Osteoblast (primary cell): ENCODE measurements at regions not wholly inside any gene's neighbourhood (a gene's known extent, or its start where the extent isn't known, plus 50 kb on each side); places are given as distances from the start of the nearest gene placed in this dataset.

Experiments used
- DNase-seq: peaks from one replicate; pipeline ENCODE4 v3.0.0; 2011; ENCODE audit warnings: low spot score, mixed read lengths; ENCODE audit not compliant: insufficient read length; ENCODE audit errors: missing footprints
- H2AFZ ChIP-seq: 2 replicates; pipeline ENCODE4 v1.6.0; 2011; ENCODE audit warnings: mild to moderate bottlenecking, low read length
- H3K27ac ChIP-seq: 2 replicates; pipeline ENCODE4 v1.5.1; 2011; ENCODE audit warnings: mild to moderate bottlenecking, low read depth, low read length, moderate library complexity
- H3K27me3 ChIP-seq: 2 replicates; pipeline ENCODE4 v1.6.0; 2012; ENCODE audit warnings: mild to moderate bottlenecking, control low read depth, inconsistent platforms, low read length, moderate library complexity; ENCODE audit not compliant: insufficient read depth
- H3K36me3 ChIP-seq: 2 replicates; pipeline ENCODE4 v1.5.1; 2011; ENCODE audit warnings: mild to moderate bottlenecking, low read length, control low read depth, moderate library complexity; ENCODE audit not compliant: insufficient read depth
- H3K4me1 ChIP-seq: 2 replicates; pipeline ENCODE4 v1.5.1; 2011; ENCODE audit warnings: mild to moderate bottlenecking, low read length, control low read depth, moderate library complexity; ENCODE audit not compliant: insufficient read depth
- H3K4me2 ChIP-seq: 2 replicates; pipeline ENCODE4 v1.6.0; 2011; ENCODE audit warnings: mild to moderate bottlenecking, low read length; ENCODE audit not compliant: insufficient read depth
- H3K4me3 ChIP-seq: fragments of 200-600 bp; sonication (generic); 3 replicates; pipeline ENCODE4 v1.5.1; 2012; ENCODE audit warnings: mild to moderate bottlenecking, low read length, inconsistent platforms; ENCODE audit not compliant: insufficient read depth
- H3K79me2 ChIP-seq: 2 replicates; pipeline ENCODE4 v1.6.0; 2012; ENCODE audit warnings: mild to moderate bottlenecking, low read length, control low read depth, inconsistent platforms; ENCODE audit not compliant: insufficient read depth
- H3K9me3 ChIP-seq: 2 replicates; pipeline ENCODE4 v1.5.1; 2011; ENCODE audit warnings: low read depth, low read length, control low read depth
- H4K20me1 ChIP-seq: 2 replicates; pipeline ENCODE4 v1.6.0; 2012; ENCODE audit warnings: mild to moderate bottlenecking, low read length, control low read depth; ENCODE audit not compliant: insufficient read depth
- TF ChIP-seq, protein P1 (sequence below): IDR thresholded peaks from 2 replicates; pipeline ENCODE4 v1.5.1; 2011; ENCODE audit warnings: mild to moderate bottlenecking, low read depth, low read length, moderate library complexity; ENCODE audit errors: extremely low read depth

DNA sequence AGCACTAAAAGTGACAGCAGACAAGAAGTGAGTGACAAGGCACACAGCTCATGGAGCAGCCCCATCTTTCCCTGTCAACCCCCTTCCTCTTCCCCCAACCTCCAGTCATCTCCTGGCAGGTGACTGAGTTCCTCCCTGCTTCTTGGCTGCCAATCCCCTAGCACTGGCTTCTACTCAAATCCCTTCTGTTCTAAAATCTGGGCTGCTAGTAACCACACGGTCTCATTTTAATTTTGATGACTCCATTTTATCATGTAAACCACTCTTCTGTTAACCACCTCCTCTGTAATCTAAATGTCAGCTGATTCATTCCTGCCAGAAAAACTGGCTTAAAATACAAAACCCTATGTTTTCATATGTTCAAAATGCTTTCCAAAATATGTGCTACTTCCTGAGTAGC is 419.8 kb upstream of the MON1B start:
- no peaks in the 10 kb centered on the region for H3K9me3 ChIP-seq
- H3K4me1 ChIP-seq = no peaks in the 10 kb centered on the region
- no peaks in the 10 kb centered on the region for H3K79me2 ChIP-seq
- DNase-seq = no peak
- H3K4me3 ChIP-seq = no peak overlapping the region
- H3K36me3 ChIP-seq = no peaks in the 10 kb centered on the region
- no peaks in the 10 kb centered on the region for H4K20me1 ChIP-seq
- H3K27ac ChIP-seq = no peak overlapping the region
- no peak overlapping the region for H2AFZ ChIP-seq
- TF ChIP-seq, protein P1, sequence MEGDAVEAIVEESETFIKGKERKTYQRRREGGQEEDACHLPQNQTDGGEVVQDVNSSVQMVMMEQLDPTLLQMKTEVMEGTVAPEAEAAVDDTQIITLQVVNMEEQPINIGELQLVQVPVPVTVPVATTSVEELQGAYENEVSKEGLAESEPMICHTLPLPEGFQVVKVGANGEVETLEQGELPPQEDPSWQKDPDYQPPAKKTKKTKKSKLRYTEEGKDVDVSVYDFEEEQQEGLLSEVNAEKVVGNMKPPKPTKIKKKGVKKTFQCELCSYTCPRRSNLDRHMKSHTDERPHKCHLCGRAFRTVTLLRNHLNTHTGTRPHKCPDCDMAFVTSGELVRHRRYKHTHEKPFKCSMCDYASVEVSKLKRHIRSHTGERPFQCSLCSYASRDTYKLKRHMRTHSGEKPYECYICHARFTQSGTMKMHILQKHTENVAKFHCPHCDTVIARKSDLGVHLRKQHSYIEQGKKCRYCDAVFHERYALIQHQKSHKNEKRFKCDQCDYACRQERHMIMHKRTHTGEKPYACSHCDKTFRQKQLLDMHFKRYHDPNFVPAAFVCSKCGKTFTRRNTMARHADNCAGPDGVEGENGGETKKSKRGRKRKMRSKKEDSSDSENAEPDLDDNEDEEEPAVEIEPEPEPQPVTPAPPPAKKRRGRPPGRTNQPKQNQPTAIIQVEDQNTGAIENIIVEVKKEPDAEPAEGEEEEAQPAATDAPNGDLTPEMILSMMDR = no peak
- H3K4me2 ChIP-seq = no peak overlapping the region
- H3K27me3 ChIP-seq = no peaks in the 10 kb centered on the region

DNA sequence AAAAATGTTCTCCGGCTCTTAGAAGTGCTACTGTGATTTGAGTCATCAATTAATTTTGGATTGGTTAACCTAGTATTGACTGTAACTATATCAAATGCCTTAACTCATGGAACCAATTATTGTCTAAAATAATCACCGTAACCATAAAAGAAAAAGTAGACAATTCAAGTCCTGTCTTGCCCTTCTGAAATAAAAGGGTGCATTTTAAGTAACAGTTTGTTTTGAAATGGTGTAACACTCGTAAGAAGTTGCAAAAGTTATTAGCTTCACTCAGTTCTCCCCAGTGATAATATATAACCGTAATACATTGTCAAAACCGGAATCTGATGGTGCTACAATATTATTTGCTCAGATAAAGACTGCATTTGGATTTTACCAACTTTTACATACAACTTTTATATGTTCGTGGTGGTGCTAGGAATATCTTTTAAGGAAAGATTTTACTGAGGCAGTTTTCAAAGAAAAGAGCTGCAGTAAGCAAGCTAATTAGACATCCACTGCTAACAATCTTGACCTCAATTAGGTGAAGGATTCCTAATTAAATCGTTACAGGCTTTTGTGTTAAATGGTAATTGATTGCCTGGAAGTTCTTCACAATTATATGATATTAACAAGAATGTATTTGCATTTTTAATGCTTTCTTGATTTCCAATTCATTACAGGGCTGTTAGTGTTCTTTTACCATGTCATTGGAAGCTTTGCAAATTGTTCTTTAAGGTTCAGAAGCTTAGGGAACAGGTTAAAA is 413.1 kb upstream of the MON1B start:
- H3K79me2 ChIP-seq = no peaks in the 10 kb centered on the region
- H3K4me3 ChIP-seq = no peak overlapping the region
- H3K36me3 ChIP-seq = no peaks in the 10 kb centered on the region
- no peak overlapping the region for H3K27ac ChIP-seq
- H4K20me1 ChIP-seq = no peaks in the 10 kb centered on the region
- H3K4me2 ChIP-seq = no peak overlapping the region
- no peaks in the 10 kb centered on the region for H3K27me3 ChIP-seq
- no peak for DNase-seq
- no peaks in the 10 kb centered on the region for H3K9me3 ChIP-seq
- H2AFZ ChIP-seq = no peak overlapping the region
- H3K4me1 ChIP-seq = no peaks in the 10 kb centered on the region
- TF ChIP-seq, protein P1 = no peak

DNA sequence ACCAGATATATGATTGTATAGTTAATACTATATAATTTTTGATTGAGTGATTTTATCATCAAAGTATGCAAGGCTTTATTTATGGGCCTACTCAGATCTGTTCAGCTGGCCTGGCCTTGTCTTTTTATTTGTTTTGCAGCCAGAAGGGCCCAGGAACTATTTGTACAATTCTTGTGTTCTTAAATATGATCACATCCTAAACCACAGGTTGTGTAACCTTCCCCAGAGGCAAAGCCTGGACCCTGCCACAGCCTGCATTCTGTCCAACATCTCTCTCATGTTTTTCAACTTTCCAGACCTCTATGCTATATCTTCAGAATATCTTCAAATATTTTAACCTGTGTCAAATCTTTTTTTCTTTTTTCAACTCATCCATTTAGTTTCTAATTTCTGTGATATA is 410.4 kb upstream of the MON1B start:
- no peaks in the 10 kb centered on the region for H3K36me3 ChIP-seq
- DNase-seq = no peak
- no peak overlapping the region for H3K27ac ChIP-seq
- H4K20me1 ChIP-seq = no peaks in the 10 kb centered on the region
- no peak overlapping the region for H3K4me3 ChIP-seq
- TF ChIP-seq, protein P1 = no peak
- H3K79me2 ChIP-seq = no peaks in the 10 kb centered on the region
- H3K9me3 ChIP-seq = peaks cover 2% of the 10 kb centered on the region
- H3K4me1 ChIP-seq = no peaks in the 10 kb centered on the region
- no peaks in the 10 kb centered on the region for H3K27me3 ChIP-seq
- H2AFZ ChIP-seq = no peak overlapping the region
- H3K4me2 ChIP-seq = no peak overlapping the region

- H3K4me2 ChIP-seq = no peak overlapping the region
- peaks cover 2% of the 10 kb centered on the region for H3K9me3 ChIP-seq
- no peak overlapping the region for H2AFZ ChIP-seq
- no peaks in the 10 kb centered on the region for H3K27me3 ChIP-seq
- no peak for DNase-seq
- H3K36me3 ChIP-seq = no peaks in the 10 kb centered on the region
- H4K20me1 ChIP-seq = no peaks in the 10 kb centered on the region
- H3K79me2 ChIP-seq = no peaks in the 10 kb centered on the region
- TF ChIP-seq, protein P1 = no peak
- no peak overlapping the region for H3K4me3 ChIP-seq
- H3K4me1 ChIP-seq = no peaks in the 10 kb centered on the region
- no peak overlapping the region for H3K27ac ChIP-seq
These were observed 406.5 kb upstream of the MON1B start for GRCh38 chr16:76784530-76784929.
